ENCODE measurements at regions not wholly inside any gene's neighbourhood (a gene's known extent, or its start where the extent isn't known, plus 50 kb on each side); places are given as distances from the start of the nearest gene placed in this dataset.

DNA sequence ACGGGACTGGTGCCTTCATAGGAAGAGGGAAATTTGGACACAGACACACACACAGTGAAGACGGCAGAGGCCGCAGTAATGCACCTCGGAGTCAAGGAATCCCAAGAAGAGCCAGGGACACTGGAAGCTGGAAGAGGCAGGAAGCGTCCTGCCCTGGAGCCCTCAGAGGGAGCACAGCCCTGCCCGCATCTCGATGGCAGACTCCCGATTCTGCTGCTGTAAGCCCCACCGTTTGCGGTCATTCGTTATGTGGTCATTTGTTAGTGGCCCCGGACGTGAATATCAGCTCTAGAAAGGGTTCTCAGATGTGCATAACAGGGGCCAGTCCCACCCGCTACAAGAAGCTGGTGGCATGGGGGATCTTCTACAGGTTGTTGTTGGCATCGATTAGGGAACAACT, 316.6 kb downstream of the FOXL1 start:
- TF ChIP-seq TAF1 (IDR thresholded peaks at IDR 0.05; ENCODE audit: borderline replicate concordance, insufficient read depth, low read length): no peak
- no peak for TF ChIP-seq SIN3A (IDR thresholded peaks at IDR 0.05; ENCODE audit: borderline replicate concordance, insufficient read depth, low read length)
- TF ChIP-seq POLR2AphosphoS5 (IDR thresholded peaks at IDR 0.05; ENCODE audit: low read depth, low read length): no peak
- TF ChIP-seq, protein P1, sequence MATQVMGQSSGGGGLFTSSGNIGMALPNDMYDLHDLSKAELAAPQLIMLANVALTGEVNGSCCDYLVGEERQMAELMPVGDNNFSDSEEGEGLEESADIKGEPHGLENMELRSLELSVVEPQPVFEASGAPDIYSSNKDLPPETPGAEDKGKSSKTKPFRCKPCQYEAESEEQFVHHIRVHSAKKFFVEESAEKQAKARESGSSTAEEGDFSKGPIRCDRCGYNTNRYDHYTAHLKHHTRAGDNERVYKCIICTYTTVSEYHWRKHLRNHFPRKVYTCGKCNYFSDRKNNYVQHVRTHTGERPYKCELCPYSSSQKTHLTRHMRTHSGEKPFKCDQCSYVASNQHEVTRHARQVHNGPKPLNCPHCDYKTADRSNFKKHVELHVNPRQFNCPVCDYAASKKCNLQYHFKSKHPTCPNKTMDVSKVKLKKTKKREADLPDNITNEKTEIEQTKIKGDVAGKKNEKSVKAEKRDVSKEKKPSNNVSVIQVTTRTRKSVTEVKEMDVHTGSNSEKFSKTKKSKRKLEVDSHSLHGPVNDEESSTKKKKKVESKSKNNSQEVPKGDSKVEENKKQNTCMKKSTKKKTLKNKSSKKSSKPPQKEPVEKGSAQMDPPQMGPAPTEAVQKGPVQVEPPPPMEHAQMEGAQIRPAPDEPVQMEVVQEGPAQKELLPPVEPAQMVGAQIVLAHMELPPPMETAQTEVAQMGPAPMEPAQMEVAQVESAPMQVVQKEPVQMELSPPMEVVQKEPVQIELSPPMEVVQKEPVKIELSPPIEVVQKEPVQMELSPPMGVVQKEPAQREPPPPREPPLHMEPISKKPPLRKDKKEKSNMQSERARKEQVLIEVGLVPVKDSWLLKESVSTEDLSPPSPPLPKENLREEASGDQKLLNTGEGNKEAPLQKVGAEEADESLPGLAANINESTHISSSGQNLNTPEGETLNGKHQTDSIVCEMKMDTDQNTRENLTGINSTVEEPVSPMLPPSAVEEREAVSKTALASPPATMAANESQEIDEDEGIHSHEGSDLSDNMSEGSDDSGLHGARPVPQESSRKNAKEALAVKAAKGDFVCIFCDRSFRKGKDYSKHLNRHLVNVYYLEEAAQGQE (IDR thresholded peaks at IDR 0.05; ENCODE audit: insufficient read depth in 1 of 2, low read depth in 2 of 2, low read length in 2 of 2): no peak
- no peak for TF ChIP-seq FOXP2 (optimal IDR thresholded peaks at IDR 0.05; ENCODE audit: borderline replicate concordance, extremely low read depth, extremely low read length, insufficient read depth)

DNA sequence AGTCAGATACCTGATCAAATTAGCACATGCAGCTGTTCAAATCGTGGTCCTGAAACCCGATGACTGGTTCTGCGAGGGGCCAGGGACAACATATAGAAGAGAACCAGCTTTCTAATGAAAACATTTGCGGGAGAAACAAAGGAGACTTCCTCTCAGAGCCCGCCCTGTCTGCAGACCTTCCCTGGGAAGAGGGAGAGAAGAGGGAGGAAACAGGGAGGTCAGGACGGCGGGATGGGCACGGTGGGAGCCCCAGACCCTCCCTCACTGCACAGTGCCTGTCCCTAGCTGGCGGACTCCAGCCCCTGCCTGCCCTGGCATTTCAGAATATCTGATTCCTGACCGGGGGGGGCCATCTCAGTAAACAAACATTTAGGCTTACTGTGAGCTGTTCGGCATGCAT, 317.3 kb downstream of the FOXL1 start:
- TF ChIP-seq, protein P1 (IDR thresholded peaks at IDR 0.05; ENCODE audit: insufficient read depth in 1 of 2, low read depth in 2 of 2, low read length in 2 of 2): no peak

DNA sequence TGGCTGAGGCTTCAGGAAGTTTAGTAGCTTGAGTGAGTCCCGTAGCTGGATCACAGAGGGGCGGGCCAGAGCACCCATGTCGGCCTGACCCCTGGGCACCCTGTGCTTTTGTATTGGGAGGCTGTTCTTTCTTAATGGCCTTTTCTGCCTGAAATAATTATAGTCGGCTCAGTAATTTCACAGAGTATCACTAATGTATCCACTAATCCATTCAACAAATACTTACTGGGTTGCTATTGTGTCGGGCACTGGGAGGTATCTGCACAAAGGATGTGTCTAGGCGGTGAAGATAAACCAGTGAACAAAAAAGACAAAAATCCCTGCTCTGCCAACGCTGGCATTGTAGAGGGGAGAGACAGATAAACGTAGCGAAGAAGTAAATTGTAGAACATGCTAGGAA, 318.6 kb downstream of the FOXL1 start:
- no peak for TF ChIP-seq FOXP2 (optimal IDR thresholded peaks at IDR 0.05; ENCODE audit: borderline replicate concordance, extremely low read depth, extremely low read length, insufficient read depth)
- TF ChIP-seq TAF1 (IDR thresholded peaks at IDR 0.05; ENCODE audit: borderline replicate concordance, insufficient read depth, low read length): no peak
- no peak for TF ChIP-seq POLR2AphosphoS5 (IDR thresholded peaks at IDR 0.05; ENCODE audit: low read depth, low read length)
- TF ChIP-seq, protein P1 (IDR thresholded peaks at IDR 0.05; ENCODE audit: insufficient read depth in 1 of 2, low read depth in 2 of 2, low read length in 2 of 2): no peak
- TF ChIP-seq SIN3A (IDR thresholded peaks at IDR 0.05; ENCODE audit: borderline replicate concordance, insufficient read depth, low read length): no peak

DNA sequence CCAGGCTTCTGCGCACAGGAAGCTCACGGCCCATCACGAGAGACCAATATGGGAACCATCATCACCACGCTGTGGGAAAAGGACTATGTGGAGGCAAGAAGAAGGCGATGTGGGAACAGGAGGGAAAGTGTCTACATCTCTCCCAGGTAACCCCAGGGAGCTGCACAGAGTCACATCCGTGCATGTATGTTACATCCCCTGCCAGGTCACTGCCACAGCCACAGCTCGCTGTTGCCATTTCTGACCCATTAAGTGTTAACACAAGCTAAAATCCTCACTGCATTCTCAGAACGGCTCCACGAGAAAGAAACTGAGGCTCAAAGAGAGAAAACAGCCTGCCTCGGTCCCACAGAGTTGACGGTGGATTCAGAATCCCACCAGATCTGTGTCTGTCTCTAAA, 319.1 kb downstream of the FOXL1 start:
- TF ChIP-seq SIN3A (IDR thresholded peaks at IDR 0.05; ENCODE audit: borderline replicate concordance, insufficient read depth, low read length) (no peak), TAF1 (IDR thresholded peaks at IDR 0.05; ENCODE audit: borderline replicate concordance, insufficient read depth, low read length) (no peak), POLR2AphosphoS5 (IDR thresholded peaks at IDR 0.05; ENCODE audit: low read depth, low read length) (no peak), FOXP2 (optimal IDR thresholded peaks at IDR 0.05; ENCODE audit: borderline replicate concordance, extremely low read depth, extremely low read length, insufficient read depth) (no peak)
- TF ChIP-seq, protein P1 (IDR thresholded peaks at IDR 0.05; ENCODE audit: insufficient read depth in 1 of 2, low read depth in 2 of 2, low read length in 2 of 2): no peak

DNA sequence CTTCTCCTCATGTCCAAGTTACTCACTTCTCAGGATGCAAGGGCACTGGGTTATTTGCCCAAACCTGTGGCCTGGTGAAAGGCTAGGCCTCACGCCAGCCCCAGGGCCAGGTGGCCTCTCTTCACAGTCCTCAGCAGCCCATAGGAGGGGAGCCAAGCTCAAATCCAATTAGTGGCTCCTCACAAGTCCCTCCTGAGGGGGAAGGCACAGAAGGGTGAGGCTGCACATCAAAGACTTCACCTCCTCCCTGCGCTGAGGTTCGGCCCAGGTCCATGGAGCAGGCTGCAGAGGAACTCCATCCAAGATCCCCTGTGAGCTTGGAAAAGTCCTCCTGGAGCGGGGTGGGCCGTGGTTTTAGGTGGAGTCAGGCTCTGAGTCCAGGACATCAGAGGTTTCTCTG, 320.0 kb downstream of the FOXL1 start:
- TF ChIP-seq FOXP2 (optimal IDR thresholded peaks at IDR 0.05; ENCODE audit: borderline replicate concordance, extremely low read depth, extremely low read length, insufficient read depth) (no peak), POLR2AphosphoS5 (IDR thresholded peaks at IDR 0.05; ENCODE audit: low read depth, low read length) (no peak), TAF1 (IDR thresholded peaks at IDR 0.05; ENCODE audit: borderline replicate concordance, insufficient read depth, low read length) (no peak)
- TF ChIP-seq, protein P1 (IDR thresholded peaks at IDR 0.05; ENCODE audit: insufficient read depth in 1 of 2, low read depth in 2 of 2, low read length in 2 of 2): no peak
